Neural crest cell (in vitro differentiated cells): ENCODE measurements at regions not wholly inside any gene's neighbourhood (a gene's known extent, or its start where the extent isn't known, plus 50 kb on each side); places are given as distances from the start of the nearest gene placed in this dataset.
"Not testable (repeated sequence)": the region's sequence is repeated elsewhere in the genome, so short reads cannot be mapped to it uniquely, and the experiment has no call there.

Source experiments
- DNase-seq: peaks from one replicate; pipeline ENCODE4 v3.0.0; 2021; ENCODE audit warnings: low read depth, mixed read lengths, low spot score
- H3K27ac Mint-ChIP-seq: one replicate; pipeline ENCODE4 v1.8.0; 2021; ENCODE audit warnings: mild to moderate bottlenecking, mixed read lengths; ENCODE audit not compliant: unreplicated experiment
- H3K27me3 Mint-ChIP-seq: 2 replicates; pipeline ENCODE4 v1.8.0; 2021; ENCODE audit warnings: low read depth, mild to moderate bottlenecking, mixed read lengths
- H3K36me3 Mint-ChIP-seq: 2 replicates; pipeline ENCODE4 v1.8.0; 2021; ENCODE audit warnings: low read depth, mild to moderate bottlenecking, mixed read lengths
- H3K4me1 Mint-ChIP-seq: 2 replicates; pipeline ENCODE4 v1.8.0; 2021; ENCODE audit warnings: mixed read lengths
- H3K4me3 Mint-ChIP-seq: one replicate; pipeline ENCODE4 v1.8.0; 2021; ENCODE audit warnings: mild to moderate bottlenecking, mixed read lengths
- H3K9me3 Mint-ChIP-seq: 2 replicates; pipeline ENCODE4 v1.8.0; 2021; ENCODE audit warnings: mixed read lengths
- CTCF ChIP-seq: fragments of 200-600 bp; sonication (generic); conservative IDR thresholded peaks from 2 replicates; pipeline ENCODE4 v1.5.0; 2021; ENCODE audit warnings: antibody characterized with exemption, mild to moderate bottlenecking

- H3K9me3 Mint-ChIP-seq = no peaks in the 10 kb centered on the region
- no peak overlapping the region for H3K4me3 Mint-ChIP-seq
- no peak for DNase-seq
- no peaks in the 10 kb centered on the region for H3K27me3 Mint-ChIP-seq
- no peaks in the 10 kb centered on the region for H3K36me3 Mint-ChIP-seq
- no peak for TF ChIP-seq CTCF
- no peak overlapping the region for H3K27ac Mint-ChIP-seq
- no peaks in the 10 kb centered on the region for H3K4me1 Mint-ChIP-seq
Measured at GRCh38 chr14:105588236-105588860, 62.0 kb downstream of the TMEM121 start.

GRCh38 chr14:105589161-105589925 is 63.0 kb downstream of the TMEM121 start:
- no peak for TF ChIP-seq CTCF
- no peaks in the 10 kb centered on the region for H3K27me3 Mint-ChIP-seq
- no peaks in the 10 kb centered on the region for H3K9me3 Mint-ChIP-seq
- H3K4me1 Mint-ChIP-seq = no peaks in the 10 kb centered on the region
- H3K27ac Mint-ChIP-seq = no peak overlapping the region
- H3K4me3 Mint-ChIP-seq = no peak overlapping the region
- no peaks in the 10 kb centered on the region for H3K36me3 Mint-ChIP-seq
- no peak for DNase-seq

- DNase-seq, H3K27me3 Mint-ChIP-seq, H3K4me1 Mint-ChIP-seq, H3K27ac Mint-ChIP-seq, H3K4me3 Mint-ChIP-seq, H3K9me3 Mint-ChIP-seq, H3K36me3 Mint-ChIP-seq: not testable (repeated sequence)
Measured at GRCh38 chr14:105589926-105590185, 63.5 kb downstream of the TMEM121 start.

GRCh38 chr14:105591052-105591451 is 64.7 kb downstream of the TMEM121 start:
- no peak for DNase-seq
- Mint-ChIP-seq H3K9me3 (no peaks in the 10 kb centered on the region), H3K36me3 (no peaks in the 10 kb centered on the region), H3K4me3 (no peak overlapping the region), H3K4me1 (no peaks in the 10 kb centered on the region), H3K27ac (no peak overlapping the region), H3K27me3 (no peaks in the 10 kb centered on the region)
- TF ChIP-seq CTCF = no peak

- not testable (repeated sequence) for H3K36me3 Mint-ChIP-seq, H3K9me3 Mint-ChIP-seq, H3K4me1 Mint-ChIP-seq, DNase-seq, H3K27ac Mint-ChIP-seq, H3K4me3 Mint-ChIP-seq, H3K27me3 Mint-ChIP-seq
Measured at GRCh38 chr14:105591792-105592341, 65.5 kb downstream of the TMEM121 start.

GRCh38 chr14:105592646-105593045 is 66.3 kb downstream of the TMEM121 start:
- DNase-seq, H3K4me3 Mint-ChIP-seq, H3K27me3 Mint-ChIP-seq, H3K27ac Mint-ChIP-seq, H3K4me1 Mint-ChIP-seq, H3K9me3 Mint-ChIP-seq, H3K36me3 Mint-ChIP-seq: not testable (repeated sequence)

- not testable (repeated sequence) for H3K4me1 Mint-ChIP-seq, H3K4me3 Mint-ChIP-seq, H3K9me3 Mint-ChIP-seq, H3K27ac Mint-ChIP-seq, DNase-seq, H3K27me3 Mint-ChIP-seq, H3K36me3 Mint-ChIP-seq
Measured at GRCh38 chr14:105595346-105595745, 69.0 kb downstream of the TMEM121 start.

GRCh38 chr14:105596374-105596773 is 70.0 kb downstream of the TMEM121 start:
- not testable (repeated sequence) for DNase-seq, H3K36me3 Mint-ChIP-seq, H3K9me3 Mint-ChIP-seq, H3K4me1 Mint-ChIP-seq, H3K27ac Mint-ChIP-seq, H3K27me3 Mint-ChIP-seq, H3K4me3 Mint-ChIP-seq

GRCh38 chr14:105598040-105598763 is 71.8 kb downstream of the TMEM121 start:
- not testable (repeated sequence) for H3K36me3 Mint-ChIP-seq, DNase-seq, H3K9me3 Mint-ChIP-seq, H3K27me3 Mint-ChIP-seq, H3K4me1 Mint-ChIP-seq, H3K4me3 Mint-ChIP-seq, H3K27ac Mint-ChIP-seq

GRCh38 chr14:105598925-105599586 is 72.7 kb downstream of the TMEM121 start:
- not testable (repeated sequence) for H3K4me3 Mint-ChIP-seq, DNase-seq, H3K4me1 Mint-ChIP-seq, H3K27ac Mint-ChIP-seq, H3K27me3 Mint-ChIP-seq, H3K36me3 Mint-ChIP-seq, H3K9me3 Mint-ChIP-seq
